Epithelial cell of proximal tubule (primary cell): ENCODE measurements at regions not wholly inside any gene's neighbourhood (a gene's known extent, or its start where the extent isn't known, plus 50 kb on each side); places are given as distances from the start of the nearest gene placed in this dataset.

Experiments used
- DNase-seq: peaks from one replicate; pipeline ENCODE4 v3.0.0-alpha.2; 2011; ENCODE audit warnings: low read depth
- H3K4me3 ChIP-seq: 2 replicates; pipeline ENCODE4 v1.5.1; 2011; ENCODE audit warnings: low read depth, mild to moderate bottlenecking, low read length
- TF ChIP-seq, protein P1 (sequence below): conservative IDR thresholded peaks from 2 replicates; pipeline ENCODE4 v1.5.1; 2012; ENCODE audit warnings: low read depth, mild to moderate bottlenecking, low read length

DNA sequence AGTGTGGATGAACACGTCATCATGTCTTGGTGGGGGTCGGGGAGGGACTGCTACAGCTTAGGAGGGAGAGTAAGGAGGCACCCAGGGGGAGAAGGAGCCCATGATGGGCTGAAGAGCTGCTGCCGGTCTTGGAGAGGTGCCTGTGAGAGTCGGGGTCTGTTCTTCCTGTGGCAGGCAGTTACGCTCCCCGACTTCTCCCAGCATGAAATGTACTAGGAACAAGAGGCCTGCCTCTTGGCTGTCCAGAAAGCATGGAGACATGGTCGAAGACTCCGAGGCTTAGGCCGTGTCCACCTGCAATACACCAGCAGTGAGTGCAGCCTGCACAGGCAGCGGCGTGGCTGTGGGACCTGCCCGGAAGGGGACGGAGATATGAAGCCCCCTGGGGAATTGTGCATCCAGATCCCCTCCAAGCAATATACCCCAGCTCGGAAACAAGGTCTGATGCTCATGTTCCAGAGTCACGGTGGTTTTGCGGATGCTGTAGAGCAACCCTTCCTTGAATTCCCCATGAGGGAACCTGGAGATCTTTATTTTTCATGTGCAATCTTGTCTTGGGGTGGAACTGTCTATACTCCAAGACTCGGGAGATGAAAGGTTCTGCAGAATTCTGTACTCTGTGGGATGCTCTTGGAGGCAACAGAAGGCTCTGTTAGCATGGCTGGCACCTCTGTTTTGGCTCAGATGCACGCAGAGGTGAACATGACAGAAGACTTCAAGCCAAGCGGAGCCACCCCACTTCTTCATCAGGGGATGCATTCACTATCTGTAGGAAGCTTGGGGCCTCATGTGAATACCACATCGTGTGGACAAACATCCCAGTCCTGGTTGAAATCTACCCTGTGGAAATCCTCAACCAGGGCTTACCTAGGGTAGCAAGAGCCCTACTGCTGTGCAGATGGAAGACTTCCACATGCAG lies 374.9 kb upstream of the IRX4 start:
- TF ChIP-seq, protein P1, sequence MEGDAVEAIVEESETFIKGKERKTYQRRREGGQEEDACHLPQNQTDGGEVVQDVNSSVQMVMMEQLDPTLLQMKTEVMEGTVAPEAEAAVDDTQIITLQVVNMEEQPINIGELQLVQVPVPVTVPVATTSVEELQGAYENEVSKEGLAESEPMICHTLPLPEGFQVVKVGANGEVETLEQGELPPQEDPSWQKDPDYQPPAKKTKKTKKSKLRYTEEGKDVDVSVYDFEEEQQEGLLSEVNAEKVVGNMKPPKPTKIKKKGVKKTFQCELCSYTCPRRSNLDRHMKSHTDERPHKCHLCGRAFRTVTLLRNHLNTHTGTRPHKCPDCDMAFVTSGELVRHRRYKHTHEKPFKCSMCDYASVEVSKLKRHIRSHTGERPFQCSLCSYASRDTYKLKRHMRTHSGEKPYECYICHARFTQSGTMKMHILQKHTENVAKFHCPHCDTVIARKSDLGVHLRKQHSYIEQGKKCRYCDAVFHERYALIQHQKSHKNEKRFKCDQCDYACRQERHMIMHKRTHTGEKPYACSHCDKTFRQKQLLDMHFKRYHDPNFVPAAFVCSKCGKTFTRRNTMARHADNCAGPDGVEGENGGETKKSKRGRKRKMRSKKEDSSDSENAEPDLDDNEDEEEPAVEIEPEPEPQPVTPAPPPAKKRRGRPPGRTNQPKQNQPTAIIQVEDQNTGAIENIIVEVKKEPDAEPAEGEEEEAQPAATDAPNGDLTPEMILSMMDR: no peak
- H3K4me3 ChIP-seq: no peak overlapping the region
- DNase-seq: no peak

DNA sequence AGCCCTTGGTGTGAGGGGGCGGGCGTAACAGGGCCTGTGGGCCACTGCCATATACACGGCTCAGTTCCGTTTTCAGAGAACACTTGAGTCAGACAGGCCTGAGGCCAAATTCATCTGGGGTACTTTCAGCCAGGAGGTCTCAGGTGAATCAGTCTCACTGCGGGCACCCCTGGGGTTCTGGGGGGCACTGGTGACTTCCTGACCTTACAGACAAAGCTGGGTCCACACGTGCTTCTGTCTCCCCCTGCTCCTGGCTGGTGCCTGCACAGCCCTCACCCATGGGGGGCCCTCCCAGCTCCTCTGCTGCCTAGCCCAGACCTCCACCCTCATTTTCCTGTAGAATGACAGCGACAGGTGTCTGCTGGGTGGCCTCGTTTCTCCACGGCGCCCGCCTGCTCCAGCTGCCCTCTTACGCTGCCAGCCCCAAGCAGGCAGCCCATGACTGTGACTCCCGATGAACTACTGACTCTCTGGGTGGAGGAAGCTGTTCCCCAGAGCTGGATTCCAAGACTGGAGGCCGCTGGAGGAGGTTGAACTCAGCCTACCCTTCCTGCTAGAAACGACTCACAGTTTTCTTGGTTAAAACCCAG lies 374.1 kb upstream of the IRX4 start:
- DNase-seq: no peak
- no peak overlapping the region for H3K4me3 ChIP-seq
- TF ChIP-seq, protein P1: no peak

DNA sequence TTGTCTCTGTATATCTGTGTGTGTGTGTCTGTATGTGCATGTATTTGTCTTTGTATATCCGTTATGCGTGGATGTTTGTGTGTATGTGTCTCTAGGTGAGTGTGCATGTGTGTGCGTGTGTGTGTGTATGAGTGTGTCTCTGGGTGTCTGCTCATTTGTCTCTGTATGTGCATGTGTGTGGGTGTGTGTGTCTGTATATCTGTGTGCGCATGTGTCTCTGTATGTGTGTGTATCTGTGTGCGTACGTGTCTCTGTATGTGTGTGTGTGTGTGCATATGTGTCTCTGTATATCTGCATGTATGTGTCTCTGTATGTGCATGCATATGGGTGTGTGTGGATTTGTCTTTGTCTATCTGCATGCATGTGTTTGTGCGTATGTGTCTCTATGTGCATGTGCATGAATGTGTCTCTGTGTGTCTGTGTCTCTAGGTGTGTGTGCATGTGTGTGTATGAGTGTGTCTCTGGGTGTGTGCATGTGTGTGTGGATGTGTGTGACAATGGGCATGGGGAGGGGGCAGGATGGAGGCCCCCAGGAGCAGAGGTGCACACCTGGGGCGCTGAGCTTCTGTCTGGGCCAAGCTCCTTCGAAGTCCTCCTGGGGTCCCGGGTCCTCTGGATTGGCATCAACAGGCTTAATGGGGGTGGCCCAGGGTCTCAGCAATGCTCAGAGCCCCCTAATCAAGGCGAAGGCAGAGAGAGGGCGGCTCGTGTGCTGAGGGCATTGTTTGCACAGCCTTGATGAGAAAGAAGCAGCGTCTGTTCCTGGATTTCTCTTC lies 373.4 kb upstream of the IRX4 start:
- TF ChIP-seq, protein P1: no peak
- H3K4me3 ChIP-seq: no peak overlapping the region
- no peak for DNase-seq

DNA sequence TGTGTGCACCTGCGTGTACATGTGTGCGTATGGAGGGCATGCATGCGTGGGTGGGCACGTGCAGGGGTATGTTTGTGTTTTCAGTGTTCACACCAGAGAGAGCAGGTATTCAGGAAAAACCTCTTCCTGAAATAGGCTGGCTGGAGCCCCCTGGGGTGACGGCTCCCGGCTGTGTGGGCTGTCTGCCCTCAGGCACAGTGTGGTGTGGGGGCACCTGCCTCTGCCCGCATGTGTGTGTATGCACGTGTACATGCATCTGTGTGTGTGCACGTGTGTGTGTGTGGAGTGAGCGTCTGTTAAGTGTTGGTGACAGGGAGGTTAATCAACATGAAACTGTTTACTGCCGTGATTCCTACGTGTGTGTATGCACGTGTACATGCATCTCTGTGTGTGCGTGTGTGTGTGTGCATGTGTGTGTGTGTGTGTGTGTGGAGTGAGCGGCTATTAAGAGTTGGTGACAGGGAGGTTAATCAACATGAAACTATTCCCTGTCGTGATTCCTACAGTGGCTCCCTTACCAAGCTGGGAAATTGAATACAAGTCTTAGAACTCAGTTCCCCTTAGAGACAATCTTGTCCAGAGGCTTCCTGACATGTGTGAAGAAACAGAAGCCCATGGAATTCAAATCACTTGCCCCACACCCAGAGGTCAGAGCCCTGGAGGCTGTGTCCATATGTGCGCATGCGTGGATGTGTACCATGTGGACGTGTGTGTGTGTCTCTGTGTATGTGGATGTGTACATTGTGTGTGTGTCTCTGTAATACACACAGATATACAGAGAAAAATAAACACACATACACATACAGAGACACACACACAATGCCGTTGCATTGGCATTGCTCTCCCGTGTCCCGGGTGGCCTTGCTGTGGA lies 372.4 kb upstream of the IRX4 start:
- TF ChIP-seq, protein P1: no peak
- H3K4me3 ChIP-seq: no peak overlapping the region
- DNase-seq: no peak

DNA sequence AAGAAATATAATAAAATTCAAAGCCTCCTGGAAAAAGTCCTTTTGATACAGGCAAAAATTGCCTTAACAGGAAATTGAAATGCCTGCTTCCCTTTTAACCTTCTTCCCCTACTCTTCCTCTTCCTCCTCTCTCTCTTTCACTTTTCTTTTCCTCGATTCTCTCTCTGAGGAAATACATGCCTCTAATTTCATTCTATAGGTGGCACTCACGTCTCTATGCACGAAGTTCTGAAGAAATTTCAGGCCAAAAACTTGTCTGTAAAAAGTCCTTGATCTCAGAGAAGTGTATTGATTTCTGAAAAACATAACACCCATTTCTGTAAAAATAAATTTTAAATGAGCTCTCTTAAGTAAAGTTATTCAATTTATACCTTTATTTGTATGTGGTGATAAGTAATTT lies 371.7 kb upstream of the IRX4 start:
- no peak overlapping the region for H3K4me3 ChIP-seq
- DNase-seq: no peak
- TF ChIP-seq, protein P1: no peak

DNA sequence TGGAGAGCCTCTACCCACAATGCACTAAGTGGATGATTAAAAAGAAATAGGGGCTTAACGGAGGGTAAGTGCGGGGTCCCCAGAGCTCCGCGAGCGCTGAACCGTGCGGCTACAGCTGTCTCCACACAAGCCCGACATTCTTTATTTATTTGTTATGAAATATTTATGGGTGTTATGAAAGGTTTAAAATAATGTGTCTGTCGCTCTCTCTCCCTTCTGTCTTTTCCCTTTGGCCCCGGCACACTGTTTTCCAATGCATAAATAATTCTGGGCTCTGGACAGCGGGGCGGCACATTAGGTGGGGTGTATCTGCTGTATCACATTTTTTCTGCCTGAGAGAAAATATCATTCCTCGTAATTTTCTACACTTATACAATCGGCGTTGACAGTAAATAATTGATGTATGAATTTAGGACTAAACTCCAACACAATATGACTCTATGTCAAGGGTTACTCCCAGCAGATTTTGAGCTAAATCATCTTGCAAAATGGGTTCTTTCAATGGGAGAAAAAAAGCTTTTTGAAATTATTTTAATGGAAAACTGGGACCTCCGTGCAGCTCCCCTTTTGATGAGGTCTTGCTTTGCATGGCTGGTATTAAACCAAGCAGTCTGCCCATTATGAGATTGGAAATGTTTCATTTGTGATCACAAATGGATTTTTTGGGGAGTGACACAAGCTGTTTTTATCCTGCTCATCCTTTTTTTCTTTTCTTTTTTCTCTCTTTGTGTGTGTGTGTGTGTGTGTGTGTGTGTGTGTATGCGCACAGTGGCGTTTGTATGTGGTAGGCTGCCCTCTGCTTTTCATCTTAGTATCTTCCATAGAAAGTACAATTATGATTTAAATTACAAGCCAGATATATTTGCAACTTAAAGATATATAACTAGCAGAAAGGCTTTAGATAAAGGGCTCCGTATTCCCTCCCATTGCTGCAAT lies 370.6 kb upstream of the IRX4 start:
- TF ChIP-seq, protein P1: no peak
- DNase-seq: no peak
- H3K4me3 ChIP-seq: no peak overlapping the region
